Thymus (tissue), 11 donors: ENCODE measurements at regions not wholly inside any gene's neighbourhood (a gene's known extent, or its start where the extent isn't known, plus 50 kb on each side); places are given as distances from the start of the nearest gene placed in this dataset.

Experiments
- DNase-seq, 9 donors: peaks; one replicate each; pipeline ENCODE4 v3.0.0-alpha.2; 2013; ENCODE audit warnings: low spot score in 9 of 9, low read depth in 6 of 9, missing footprints in 1 of 9
- H3K27ac ChIP-seq, 2 donors: one replicate each; pipeline ENCODE4 v1.5.1; 2013; ENCODE audit warnings: control low read depth in 1 of 2, low read depth in 1 of 2, low read length in 1 of 2, mild to moderate bottlenecking in 1 of 2, moderate library complexity in 1 of 2
- H3K27me3 ChIP-seq, 2 donors: one replicate each; pipeline ENCODE4 v1.5.1; 2013; ENCODE audit warnings: low read length in 1 of 2; ENCODE audit not compliant: control insufficient read depth in 2 of 2, insufficient read depth in 1 of 2
- H3K36me3 ChIP-seq, 2 donors: one replicate each; pipeline ENCODE4 v1.5.1; 2013; ENCODE audit warnings: low read length in 1 of 2, mild to moderate bottlenecking in 1 of 2, moderate library complexity in 1 of 2; ENCODE audit not compliant: control insufficient read depth in 2 of 2, insufficient read depth in 2 of 2
- H3K4me1 ChIP-seq, 2 donors: one replicate each; pipeline ENCODE4 v1.5.1; 2013; ENCODE audit warnings: low read length in 2 of 2; ENCODE audit not compliant: control insufficient read depth in 2 of 2, insufficient read depth in 2 of 2
- H3K4me3 ChIP-seq, 2 donors: one replicate each; pipeline ENCODE4 v1.5.1; 2013; ENCODE audit warnings: low read length in 2 of 2, control low read depth in 1 of 2, mild to moderate bottlenecking in 1 of 2
- H3K9me3 ChIP-seq, 2 donors: one replicate each; pipeline ENCODE4 v1.5.1; 2013; ENCODE audit warnings: low read length in 1 of 2, mild to moderate bottlenecking in 1 of 2; ENCODE audit not compliant: control insufficient read depth in 2 of 2, insufficient read depth in 1 of 2
- WGBS: extraction: QIAGEN DNeasy Blood & Tissue Kit; methylation state at CpG from one replicate; pipeline ENCODE4 v1.1.7; 2013; 5-methylcytosine and 5-hydroxymethylcytosine counted together
- donor health status: healthy.

DNA sequence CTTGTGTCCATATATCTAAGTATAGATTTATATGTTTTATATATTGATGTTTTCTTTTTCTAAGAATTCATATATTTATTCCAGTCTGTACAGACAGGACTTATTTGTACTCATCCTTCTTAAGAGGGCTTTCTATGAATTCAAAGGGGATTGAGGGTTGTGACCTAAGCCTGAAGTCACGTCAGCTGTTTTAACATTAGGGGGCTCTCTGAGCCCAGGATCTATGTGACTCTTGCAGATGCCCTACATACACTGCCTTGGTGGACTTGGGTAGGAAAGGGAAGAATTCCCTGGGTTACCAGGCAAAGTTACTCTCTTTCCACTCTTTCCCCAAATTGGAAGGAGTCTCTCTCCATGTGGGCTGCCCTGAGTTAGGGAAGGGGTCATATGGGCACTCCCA, 283.8 kb upstream of the DAB1 start:
- H3K27me3 ChIP-seq, result no peaks in the 10 kb centered on the region
- no peaks in the 10 kb centered on the region for H3K9me3 ChIP-seq
- H3K36me3 ChIP-seq, result no peaks in the 10 kb centered on the region
- H3K27ac ChIP-seq, result no peak overlapping the region
- DNase-seq, result no peak
- H3K4me1 ChIP-seq, result no peaks in the 10 kb centered on the region
- H3K4me3 ChIP-seq, result no peak overlapping the region
- WGBS, result 96% methylated on average over 1 of the region's 1 CpG

DNA sequence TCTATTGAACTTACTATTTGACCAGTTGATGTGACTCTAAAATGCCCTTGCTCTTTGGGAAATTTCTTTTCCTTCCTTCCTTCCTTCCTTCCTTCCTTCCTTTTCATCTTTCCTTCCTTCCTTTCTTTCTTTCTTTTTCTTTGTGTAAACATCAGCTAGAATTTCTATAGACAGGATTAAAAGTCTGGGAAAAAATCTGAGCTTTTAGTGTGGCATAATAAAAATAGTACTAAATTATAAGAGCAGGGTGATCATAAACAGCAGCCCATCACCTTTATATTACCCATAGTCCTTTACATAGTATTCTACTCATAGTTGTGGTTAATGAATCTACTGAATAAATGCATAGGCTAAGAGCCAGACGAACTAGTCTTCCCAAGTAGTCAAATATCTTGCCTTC, 281.0 kb upstream of the DAB1 start:
- Histone ChIP-seq H3K4me3 (no peak overlapping the region), H3K36me3 (no peaks in the 10 kb centered on the region), H3K27me3 (no peaks in the 10 kb centered on the region), H3K9me3 (no peaks in the 10 kb centered on the region), H3K27ac (no peak overlapping the region), H3K4me1 (no peaks in the 10 kb centered on the region)
- no peak for DNase-seq
- WGBS, result 91% methylated on average over 1 of the region's 1 CpG

DNA sequence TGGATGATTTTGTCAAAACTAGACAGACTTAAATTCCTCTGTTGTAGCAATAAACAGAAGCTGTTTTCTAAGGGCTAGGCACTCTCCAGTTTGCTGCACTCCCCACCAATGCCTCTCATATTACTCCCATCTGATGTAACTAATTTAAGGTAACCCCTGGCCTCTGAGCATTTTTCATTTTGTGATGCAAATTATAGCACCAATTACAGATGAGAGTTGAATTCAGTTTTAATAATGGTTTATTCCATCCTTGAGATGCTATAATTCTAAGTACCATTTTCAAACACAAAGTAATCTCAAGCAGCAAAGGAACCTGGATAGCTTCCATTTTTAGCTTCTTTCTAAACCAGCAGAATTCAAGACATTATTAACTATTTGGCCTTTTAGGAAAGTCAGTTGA, 280.4 kb upstream of the DAB1 start:
- no peaks in the 10 kb centered on the region for H3K27me3 ChIP-seq
- no peaks in the 10 kb centered on the region for H3K36me3 ChIP-seq
- DNase-seq, result no peak
- H3K9me3 ChIP-seq, result no peaks in the 10 kb centered on the region
- no peak overlapping the region for H3K4me3 ChIP-seq
- no peak overlapping the region for H3K27ac ChIP-seq
- H3K4me1 ChIP-seq, result no peaks in the 10 kb centered on the region

DNA sequence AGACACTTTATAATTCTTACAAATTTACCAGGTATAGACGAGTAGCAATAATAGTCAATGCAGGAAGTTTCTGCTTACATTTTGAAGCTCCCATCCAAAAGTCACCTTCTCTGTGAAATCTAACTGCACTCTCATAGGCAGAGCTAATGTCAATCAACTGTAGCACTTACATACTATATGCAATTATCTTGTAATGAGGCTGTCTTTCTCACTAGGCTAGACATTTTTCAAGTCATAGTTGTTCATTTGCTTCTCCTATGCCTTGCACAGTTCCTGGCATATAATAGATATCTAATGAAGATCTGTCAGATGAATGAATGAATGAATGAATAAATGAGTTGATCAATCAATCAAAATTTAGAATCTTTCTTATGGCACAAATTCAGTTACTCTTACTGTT, 273.0 kb upstream of the DAB1 start:
- Histone ChIP-seq H3K27ac (no peak overlapping the region), H3K9me3 (peaks cover 0 to 11% of the 10 kb centered on the region in 2 donors), H3K27me3 (no peaks in the 10 kb centered on the region), H3K36me3 (no peaks in the 10 kb centered on the region), H3K4me1 (no peaks in the 10 kb centered on the region), H3K4me3 (no peak overlapping the region)
- WGBS, result 77% methylated on average over 1 of the region's 1 CpG
- no peak for DNase-seq

DNA sequence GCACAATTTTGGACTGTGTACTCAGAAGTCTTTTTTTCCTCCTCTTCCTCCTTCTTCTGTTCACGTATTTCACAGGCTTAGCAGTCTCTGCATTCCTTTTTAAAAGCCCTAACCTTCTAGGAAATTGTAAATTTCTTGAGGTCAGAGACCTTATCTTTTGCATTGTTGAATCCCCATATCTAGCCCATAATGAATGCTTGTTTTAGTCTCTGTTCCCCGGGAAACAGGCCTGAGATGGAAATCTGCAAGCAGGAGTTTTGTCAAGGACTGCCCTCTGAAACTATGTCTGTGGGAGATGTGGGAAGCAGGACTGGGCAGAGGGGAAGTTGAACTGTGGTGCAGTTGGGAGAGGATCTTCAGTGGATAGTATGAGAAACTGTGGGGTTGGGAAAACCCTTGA, 272.2 kb upstream of the DAB1 start:
- Histone ChIP-seq H3K9me3 (peaks cover 0 to 11% of the 10 kb centered on the region in 2 donors), H3K27me3 (no peaks in the 10 kb centered on the region), H3K27ac (no peak overlapping the region), H3K4me3 (no peak overlapping the region), H3K36me3 (no peaks in the 10 kb centered on the region), H3K4me1 (no peaks in the 10 kb centered on the region)
- 13% methylated on average over 2 of the region's 2 CpGs for WGBS
- DNase-seq, result no peak

DNA sequence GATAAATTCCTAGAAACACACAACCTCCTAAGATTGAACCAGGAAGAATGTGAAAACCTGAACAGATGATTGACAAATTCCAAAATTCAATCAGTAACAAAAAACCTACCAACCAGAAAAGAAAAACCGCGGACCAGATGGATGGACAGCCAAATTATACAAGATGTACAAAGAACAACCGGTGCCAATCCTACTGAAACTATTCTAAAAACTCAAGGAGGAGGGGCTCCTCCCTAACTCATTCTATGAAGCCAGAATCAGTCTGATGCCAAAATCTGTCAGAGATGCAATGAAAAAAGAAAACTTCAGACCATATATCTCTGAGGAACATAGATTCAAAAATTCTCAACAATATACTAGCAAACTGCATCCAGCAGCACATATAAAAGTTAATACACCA, 262.4 kb upstream of the DAB1 start:
- 92% methylated on average over 3 of the region's 3 CpGs for WGBS
- Histone ChIP-seq H3K27me3 (no peaks in the 10 kb centered on the region), H3K4me3 (no peak overlapping the region), H3K9me3 (peaks cover 0 to 10% of the 10 kb centered on the region in 2 donors), H3K36me3 (no peaks in the 10 kb centered on the region), H3K27ac (no peak overlapping the region), H3K4me1 (no peaks in the 10 kb centered on the region)
- DNase-seq, result no peak

DNA sequence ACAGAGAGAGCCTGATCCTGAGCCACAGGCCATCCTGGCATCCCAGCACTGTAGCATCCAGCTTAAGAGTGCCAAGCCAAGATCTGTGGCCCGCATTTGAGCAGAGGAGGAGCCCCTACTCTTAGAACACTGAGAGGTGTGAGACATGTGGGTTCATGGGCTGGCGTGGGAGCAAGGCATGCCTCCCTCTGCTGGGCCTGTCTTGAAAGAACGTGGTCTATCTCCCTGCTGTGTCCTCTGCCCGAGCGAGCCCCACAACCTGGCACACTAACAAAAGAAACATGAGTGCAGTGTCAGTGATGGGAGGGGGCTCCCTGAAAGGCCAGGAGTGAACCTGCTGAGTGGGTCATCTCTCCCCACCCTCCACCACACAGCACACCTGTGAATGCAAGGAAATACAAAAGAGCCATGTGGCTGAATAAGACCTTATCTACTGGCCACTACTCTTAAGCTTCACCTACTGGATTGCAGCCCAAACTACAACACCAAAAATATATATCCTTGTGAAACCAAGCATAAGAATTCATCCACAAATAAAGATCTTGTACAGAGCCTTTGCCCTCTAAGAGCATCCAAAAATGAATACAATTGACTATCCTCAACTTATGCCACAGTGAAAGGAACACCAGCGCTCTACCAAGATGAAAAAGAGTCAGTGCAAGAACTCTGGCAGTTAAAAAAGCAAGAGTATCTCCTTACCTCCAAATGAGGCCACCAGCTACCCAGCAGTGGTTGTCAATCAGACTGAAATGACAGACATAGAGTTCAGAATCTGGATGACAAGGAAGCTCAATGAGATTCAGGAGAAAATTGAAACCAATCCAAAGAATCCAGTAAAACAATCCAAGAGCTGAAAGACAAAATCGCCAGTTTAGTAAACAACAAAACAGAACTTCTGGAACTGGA, 259.4 kb upstream of the DAB1 start:
- H3K36me3 ChIP-seq, result no peaks in the 10 kb centered on the region
- H3K9me3 ChIP-seq, result peaks cover 0 to 10% of the 10 kb centered on the region in 2 donors
- H3K4me1 ChIP-seq, result no peaks in the 10 kb centered on the region
- 68% methylated on average over 7 of the region's 7 CpGs for WGBS
- H3K27me3 ChIP-seq, result no peaks in the 10 kb centered on the region
- DNase-seq, result no peak
- no peak overlapping the region for H3K4me3 ChIP-seq
- H3K27ac ChIP-seq, result no peak overlapping the region

DNA sequence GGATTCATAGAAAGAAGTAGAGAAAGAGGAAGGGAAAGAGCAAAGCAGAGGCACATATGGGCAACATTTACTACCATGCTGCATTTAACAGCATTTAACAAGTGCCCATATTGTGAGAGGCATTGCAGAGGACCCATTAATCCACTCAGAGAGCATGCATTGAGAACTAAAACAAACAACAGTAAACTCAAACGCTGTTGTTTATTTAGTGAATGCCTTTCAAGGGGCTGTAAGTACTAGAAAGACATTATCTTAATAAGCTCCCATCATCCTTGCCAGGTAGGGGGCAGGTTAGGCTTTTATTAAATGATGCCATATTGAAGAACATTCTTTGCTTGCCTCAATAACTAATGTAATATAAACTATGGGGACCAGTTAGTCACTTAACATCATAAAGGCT, 254.3 kb upstream of the DAB1 start:
- peaks cover 0 to 9% of the 10 kb centered on the region in 2 donors for H3K9me3 ChIP-seq
- H3K36me3 ChIP-seq, result no peaks in the 10 kb centered on the region
- no peak overlapping the region for H3K27ac ChIP-seq
- 5% methylated on average over 1 of the region's 1 CpG for WGBS
- no peak overlapping the region for H3K4me3 ChIP-seq
- no peaks in the 10 kb centered on the region for H3K4me1 ChIP-seq
- H3K27me3 ChIP-seq, result no peaks in the 10 kb centered on the region
- no peak for DNase-seq

DNA sequence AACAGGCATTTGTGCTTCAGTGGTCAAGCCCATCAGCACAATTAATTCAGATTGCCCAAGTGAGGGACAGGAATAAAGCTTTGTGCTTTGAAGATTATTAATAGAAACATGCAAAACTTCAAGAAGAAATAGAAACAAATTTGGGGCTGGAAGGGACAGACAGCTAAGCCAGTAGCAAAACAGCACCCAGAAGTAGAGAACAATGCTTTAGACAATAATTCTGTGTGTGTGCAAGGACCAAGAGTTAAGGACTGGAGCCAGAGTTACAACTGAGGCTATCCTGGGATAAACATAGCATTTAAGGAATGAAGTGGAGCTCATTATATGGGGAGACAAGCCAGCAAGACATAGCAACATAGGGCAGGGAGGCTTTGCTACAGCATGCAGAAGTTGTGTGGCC, 251.9 kb upstream of the DAB1 start:
- Histone ChIP-seq H3K27ac (no peak overlapping the region), H3K4me1 (no peaks in the 10 kb centered on the region), H3K27me3 (no peaks in the 10 kb centered on the region), H3K9me3 (no peaks in the 10 kb centered on the region), H3K36me3 (no peaks in the 10 kb centered on the region), H3K4me3 (no peak overlapping the region)
- no peak for DNase-seq
